ENCODE measurements at regions not wholly inside any gene's neighbourhood (a gene's known extent, or its start where the extent isn't known, plus 50 kb on each side); places are given as distances from the start of the nearest gene placed in this dataset.

DNA sequence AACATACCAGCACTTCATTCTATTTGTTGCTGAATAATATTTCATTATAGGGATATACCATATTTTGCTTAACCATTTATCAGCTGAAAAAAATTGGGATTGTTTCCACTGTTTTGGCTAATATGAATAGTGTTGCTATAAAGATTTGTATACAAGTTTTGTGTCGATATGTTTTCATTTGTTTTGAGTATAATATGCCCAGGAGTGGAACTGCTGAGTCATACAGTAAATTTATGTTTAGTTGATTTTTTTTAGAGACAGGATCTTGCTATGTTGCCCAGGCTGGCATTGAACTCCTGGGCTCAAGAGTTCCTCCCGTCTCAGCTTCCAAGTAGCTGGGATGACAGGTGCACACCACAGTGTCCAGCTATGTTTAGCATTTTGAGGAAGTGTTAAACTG, 131.5 kb upstream of the TMCC3 start:
- DNase-seq (ENCODE audit: low spot score) = no peak

DNA sequence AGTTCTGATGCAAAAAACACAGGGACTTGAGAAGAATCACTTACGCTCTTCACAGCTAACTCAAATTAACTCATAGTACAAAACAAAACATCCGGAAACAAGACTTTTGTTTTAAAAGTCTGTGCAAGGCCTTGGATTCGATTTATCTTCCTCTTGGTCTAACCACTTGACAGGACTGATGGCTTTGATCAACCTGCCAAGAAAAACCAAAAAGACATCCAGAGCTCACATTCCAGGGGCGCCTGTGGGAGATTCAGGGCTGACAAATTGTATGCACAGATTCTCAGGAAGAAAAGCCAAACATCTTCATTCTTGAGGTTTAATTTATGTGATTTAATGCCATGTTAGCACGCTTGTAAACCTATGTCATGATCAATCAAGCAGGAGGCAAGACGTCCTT, 129.1 kb upstream of the TMCC3 start:
- DNase-seq (ENCODE audit: low spot score) = no peak

DNA sequence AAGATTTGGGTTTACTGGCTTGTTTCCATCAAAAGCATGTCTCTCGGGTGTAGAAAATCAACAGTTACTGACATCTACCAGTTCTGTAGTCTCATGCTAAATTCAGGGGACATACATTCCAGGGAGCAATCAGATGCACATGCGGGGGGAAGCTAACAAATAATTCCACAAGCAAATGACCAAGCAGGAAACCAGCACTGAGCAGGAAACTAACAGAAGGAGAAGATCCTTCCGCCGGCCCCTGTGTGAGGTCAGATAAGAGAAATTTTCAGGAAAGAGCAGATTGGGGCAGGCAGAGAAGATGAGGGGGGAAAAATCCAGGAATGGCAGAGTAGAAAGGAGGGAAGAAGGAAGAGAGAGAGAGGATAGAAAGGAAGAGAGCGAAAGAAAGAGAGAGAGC, 127.6 kb upstream of the TMCC3 start:
- DNase-seq (ENCODE audit: low spot score) = no peak

DNA sequence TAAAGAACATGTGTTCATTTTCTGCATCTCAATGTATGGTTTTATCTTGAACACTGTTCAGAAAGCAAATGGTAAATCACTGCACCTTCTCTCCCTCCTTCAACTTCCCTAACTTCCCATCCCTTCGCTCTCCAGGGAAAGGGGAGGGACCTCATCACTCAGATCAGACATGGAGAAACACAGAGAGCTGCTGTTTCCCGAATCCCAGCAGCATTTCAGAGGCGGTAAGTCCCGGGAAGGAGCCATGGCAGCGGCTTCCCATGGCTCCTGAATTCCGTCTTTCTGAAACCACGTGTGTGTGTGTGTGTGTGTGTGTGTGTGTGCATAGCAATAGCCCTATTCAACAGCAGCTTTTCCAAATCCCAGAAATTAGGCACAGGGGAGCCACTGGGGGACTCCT, 125.4 kb upstream of the TMCC3 start:
- DNase-seq (ENCODE audit: low spot score) = no peak

DNA sequence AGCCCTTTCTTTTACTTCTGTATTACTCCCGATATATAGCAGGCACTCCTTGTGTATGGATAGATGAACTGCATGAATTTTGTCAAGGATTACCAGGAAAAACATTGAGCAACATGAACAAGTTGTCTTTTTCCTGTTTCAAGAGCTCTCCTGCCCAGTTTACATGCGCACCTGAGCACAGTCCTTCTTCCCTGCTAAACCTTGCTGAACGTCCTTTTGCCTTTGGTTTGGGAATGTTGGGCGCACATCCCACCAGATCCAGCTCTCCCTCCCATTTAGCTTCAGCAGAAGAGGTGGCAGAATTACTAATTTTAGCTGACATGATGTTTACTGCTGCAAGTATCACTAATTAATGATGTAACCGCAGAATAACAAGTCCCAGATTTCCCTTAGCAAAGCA, 121.4 kb upstream of the TMCC3 start:
- DNase-seq (ENCODE audit: low spot score) = no peak

DNA sequence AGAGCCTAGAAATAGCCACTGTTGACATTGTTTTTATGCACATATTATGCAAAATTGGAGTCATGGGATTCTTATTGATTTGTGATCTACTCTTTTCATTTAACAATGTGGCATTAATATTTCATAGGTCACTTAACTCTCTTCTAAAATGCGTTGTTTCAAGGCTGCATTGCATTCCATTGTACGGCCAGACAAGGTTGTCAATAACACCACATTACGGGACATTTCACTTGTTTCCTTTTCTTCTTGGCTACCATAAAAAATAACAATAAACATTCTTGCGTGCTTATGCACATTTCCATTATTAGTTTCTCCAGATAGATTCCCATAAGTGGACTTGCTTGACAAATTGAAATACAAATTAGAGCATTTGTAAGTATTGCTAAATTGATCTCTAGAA, 120.8 kb upstream of the TMCC3 start:
- no peak for DNase-seq (ENCODE audit: low spot score)

DNA sequence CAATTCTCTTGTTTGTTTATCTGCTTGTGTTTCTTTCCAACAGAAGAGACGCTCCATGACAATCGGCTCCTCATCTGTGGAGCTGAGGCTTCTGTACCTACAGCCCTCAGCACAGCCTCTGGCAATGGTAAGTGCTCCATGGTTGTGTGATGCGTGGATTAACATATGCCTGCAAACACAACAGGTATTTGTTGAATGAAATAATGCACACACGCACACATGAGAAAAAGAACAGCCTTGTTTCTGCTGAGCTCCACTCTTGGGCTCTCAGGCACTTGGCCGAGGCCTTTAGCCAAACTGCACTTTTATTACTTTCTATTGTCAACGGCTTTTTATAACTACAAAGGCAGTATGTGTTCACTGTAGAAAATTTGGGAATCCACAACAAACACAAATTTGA, 120.4 kb upstream of the TMCC3 start:
- no peak for DNase-seq (ENCODE audit: low spot score)

DNA sequence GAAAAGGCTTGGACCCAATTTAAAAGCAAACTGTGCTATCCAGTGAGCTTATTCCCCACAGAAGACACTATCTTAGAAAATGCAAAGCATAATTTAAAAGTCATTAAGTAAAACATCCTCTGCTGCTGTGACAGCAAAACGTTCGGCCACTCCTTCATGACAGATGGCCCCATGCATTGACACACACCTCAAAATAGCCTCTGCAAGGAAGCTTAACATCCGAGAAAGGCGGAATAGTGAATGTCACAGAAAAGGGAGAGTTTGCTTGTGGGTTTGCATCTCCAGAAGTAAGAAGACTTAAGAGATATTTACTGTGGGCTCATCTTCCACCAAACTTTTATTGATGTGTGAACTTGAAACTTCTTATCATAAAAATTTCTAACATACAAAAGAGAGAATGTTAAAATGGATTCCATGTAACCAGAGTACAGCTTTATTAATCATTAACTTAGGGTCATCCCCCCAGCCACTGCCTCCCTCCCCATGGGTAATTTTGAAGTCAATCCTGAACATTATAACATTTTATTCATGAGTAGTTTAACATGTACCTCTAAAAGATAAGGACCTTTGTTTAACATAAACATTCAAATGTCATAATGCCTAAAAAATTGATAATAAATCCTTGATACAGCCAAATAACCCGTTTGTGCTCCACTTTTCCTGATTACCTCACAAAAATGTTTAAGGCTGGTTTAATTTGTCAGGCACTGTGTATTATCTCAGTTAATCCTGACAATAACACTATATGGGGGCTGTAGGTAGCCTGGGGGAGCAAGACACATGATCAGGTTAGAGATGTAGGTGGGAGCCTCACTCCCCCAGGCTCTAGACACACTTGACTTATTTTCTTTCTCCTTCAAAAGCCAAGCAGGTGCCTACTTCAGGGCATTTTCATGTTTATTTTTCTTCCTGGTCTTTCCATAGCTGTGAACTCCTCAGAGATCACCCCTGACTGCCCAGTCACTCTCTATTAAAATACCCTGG, 119.7 kb upstream of the TMCC3 start:
- no peak for DNase-seq (ENCODE audit: low spot score)

DNA sequence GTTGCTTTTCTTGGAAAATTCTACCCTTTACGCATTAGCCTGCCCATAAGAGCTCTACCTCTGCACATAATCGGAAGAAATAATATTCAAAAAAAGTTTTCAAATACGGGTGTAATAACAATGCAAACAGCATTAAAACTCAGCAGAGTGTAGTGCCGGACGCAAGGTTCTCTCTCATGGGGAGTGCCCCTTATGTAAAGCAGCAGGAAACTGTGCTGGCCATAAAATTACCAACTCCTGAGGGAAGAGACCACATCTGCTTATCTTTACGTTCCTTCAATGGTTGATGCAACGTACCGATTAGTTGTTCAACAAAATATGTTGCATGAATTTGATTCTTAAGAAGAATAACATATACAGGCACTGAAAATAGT, 118.7 kb upstream of the TMCC3 start:
- DNase-seq (ENCODE audit: low spot score) = no peak

DNA sequence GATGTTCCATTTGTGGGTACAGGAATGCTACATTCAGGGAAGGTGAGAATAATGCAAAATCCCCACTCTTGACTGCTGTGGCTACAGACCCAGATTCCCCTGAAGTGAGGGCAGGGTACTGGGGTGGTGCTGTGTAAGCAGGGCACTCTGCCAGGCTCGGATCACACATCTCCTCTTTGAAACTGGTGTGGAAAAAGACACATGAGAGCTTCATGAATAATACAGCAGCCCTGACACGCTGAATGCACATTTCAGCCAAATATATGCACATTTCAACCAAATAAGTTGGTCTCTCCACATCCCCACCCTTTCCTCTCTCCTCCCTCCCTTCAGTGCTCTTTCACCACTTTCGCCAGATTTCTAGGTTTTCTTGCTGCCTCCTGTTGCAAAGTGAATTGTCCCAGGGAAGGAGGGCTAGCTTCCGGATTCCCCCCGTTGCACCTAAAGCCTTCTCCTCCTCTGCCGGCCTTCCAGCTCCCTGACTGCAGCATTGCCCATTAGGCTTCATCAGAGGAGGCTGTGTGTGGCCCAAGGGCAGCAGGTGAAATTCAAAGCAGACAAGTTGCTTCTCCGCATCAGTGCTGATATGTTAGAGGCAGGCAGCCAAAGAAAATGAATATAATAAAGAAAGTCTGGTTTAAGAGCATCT, 118.2 kb upstream of the TMCC3 start:
- no peak for DNase-seq (ENCODE audit: low spot score)

DNA sequence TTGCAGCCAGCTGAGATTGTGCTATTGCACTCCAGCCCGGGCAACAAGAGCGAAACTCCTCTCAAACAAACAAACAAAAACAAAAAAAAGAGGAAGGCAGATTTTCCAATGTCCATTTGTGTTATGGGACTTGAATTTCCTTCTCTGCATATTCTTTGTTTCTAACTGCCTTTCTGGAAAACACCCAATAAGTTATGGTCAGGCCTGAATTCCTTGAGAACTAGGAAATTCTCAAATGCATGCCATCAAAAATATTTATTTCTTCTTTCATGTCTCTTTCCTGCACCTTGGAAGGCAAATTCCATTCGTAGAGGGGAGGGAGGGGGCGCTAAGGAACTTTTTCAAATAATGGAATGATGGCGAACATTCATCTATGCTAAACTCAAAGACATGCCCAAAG, 117.6 kb upstream of the TMCC3 start:
- DNase-seq (ENCODE audit: low spot score) = no peak

DNA sequence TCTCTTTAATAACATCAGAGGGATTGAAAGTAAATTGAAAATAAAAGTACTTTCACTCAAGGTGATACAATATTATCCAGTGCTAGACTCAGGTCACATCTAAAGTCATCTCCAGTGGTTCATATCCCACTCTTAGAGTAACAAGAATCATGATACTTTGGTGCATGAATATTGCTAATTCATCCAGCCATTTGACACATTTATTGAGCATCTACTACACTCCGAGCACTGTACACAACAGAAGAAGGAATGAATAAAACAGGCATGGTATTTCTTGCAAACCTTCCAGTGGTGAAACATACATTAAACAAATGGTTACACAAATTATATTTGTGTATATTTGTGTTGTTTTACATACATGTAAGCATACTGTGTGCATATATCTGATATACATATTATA, 116.0 kb upstream of the TMCC3 start:
- DNase-seq (ENCODE audit: low spot score) = no peak

DNA sequence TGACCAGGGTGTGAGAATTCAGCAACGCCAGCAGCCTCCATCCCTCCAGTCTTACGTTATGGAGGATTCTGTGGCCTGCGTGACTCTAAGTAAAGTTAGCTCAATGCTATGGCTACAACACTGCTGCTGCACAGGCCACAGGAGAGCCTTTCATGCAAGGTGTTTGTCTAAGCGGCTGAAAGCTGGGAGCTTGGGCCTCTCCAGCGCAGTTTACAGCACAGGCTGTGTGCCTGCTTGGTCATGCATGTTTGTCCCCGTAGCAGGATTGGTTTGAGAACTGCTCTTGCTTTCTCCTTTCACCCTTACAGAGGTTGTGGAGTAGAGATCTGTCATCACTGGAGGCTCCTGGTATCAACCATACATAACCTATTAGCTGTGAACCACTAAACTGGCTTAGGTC, 113.1 kb upstream of the TMCC3 start:
- no peak for DNase-seq (ENCODE audit: low spot score)

DNA sequence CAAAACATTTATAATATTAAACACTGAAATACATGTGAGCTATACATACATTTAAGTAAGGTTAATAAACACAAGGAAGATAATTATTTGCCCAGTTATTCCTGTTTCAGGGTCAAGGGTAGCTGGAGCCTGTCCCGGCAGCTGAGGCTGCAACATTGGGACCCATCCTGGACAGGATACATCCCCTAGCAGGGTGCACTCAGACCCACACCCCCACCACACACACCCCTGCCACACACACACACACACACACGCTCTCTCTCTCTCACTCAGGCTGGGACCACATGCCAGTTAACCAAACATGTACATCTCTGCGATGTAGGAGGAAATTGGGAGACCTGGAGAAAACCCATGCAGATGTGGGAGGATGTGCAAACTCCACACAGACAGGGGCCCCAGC, 112.6 kb upstream of the TMCC3 start:
- DNase-seq (ENCODE audit: low spot score) = no peak

DNA sequence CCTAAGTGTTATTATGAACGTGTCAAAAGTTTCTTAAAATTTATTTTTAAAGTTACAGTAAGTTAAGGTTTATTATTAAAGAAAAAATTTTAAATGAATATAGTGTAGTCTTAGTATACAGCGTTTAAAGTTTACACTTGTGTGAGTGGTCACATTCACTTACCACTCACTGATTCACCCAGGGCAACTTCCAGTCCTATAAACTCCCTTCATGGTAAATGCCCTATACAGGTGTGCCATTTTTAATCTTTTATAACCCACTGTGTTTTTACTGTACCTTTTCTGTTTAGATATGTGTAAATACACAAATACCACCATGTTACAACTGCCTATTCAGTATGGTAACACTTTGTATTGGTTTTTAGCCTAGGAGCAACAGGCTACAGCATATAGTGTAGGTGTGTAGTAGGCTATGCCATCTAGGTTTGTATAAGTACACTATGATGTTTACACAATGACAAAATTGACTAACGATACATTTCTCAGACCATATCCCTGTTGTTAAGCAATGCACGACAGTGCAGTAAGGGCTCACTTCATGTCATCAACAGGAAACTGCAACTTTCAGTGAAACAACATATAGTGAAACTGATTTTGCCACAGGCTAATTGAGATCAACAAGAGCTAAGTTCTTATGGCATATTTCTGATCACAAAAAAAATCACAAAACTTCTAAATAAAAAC, 112.0 kb upstream of the TMCC3 start:
- no peak for DNase-seq (ENCODE audit: low spot score)

DNA sequence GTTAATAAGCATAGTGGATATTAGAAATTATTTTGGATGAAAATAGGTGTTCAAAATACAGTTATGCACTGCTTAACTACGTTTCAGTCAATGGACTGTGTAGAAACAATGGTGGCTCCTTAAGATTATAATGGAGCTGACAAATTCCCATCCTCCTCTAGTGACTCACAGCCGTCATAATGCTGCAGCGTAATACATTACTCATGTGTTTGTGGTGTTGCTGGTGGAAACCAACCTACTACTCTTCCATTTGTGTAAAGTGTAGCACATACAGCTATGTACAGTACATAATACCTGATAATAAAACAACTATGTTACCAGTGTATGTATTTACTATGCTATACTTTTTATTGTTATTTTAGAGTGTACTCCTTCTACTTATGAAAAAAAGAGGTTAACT, 111.2 kb upstream of the TMCC3 start:
- DNase-seq (ENCODE audit: low spot score) = no peak

DNA sequence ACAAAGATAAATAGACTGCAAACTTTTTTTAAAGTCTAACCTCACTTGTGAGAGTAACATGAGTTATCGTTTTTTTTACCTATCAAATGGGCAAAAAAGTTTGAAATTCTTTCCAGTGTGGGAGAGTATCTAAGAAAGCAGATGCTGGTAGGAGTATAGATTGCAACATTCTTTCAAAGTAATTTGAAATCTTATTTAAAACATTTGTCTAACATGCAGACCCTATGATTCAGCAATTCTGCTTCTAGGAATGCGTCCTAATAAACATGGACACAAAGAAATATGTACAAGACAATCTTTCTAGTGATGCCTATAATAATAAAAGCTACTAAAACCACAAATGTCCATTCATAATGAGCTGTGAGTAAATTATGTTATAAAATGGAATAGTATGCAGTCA, 110.4 kb upstream of the TMCC3 start:
- no peak for DNase-seq (ENCODE audit: low spot score)

DNA sequence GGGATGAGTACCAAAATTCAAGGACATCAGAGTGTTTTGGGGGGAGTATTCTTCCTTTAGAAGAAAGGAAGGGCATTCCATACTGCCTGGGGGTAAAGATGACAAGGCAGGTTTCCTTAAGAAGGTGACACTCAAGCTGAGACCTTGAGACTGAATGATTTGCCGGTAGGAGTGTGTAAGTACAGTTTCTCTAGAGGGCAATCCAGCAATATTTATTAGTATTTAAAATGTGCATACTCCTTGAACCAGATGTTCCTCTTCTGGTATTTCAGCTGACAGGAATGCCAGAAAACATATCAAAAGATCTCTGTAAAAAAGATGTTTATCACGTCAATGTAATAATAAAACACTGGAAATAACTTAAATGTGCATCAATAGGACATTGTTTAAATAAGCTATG, 106.4 kb upstream of the TMCC3 start:
- no peak for DNase-seq (ENCODE audit: low spot score)

DNA sequence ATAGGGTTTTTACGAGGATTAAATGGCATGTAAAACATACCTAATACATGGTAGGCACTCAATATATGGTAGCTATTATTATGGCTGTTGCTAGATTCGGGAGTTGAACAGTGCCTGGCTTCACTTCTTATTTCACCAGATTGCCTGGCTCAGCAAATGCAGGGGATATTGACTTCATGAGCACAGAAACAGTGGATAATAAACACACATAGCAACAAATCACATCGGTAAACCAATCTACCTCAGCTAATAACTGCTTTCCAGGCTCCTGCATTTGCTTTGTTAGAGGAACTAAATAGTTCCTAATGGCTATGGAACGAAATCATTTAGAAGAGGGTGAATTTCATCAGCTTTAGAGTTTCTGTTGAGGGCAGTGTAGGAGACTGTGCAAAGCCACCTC, 105.2 kb upstream of the TMCC3 start:
- DNase-seq (ENCODE audit: low spot score) = no peak

DNA sequence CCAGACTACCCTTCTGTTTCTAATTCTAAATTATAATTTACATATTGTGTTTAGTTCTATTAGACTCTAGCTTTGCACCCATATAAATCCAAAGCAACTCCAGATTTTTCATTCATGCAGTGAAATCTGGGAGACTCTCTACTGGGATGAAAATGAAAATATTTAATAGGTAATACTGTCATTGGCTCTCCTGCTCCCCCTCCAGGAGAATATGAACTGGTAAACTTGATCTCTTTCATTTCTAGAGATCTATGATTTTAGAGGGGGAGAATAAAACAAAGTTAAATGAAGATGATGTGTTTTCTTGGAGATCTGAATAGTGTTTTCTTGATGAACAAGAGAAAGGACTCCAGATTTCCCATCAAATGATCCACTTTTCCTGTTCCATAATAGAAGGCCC, 104.3 kb upstream of the TMCC3 start:
- no peak for DNase-seq (ENCODE audit: low spot score)

DNA sequence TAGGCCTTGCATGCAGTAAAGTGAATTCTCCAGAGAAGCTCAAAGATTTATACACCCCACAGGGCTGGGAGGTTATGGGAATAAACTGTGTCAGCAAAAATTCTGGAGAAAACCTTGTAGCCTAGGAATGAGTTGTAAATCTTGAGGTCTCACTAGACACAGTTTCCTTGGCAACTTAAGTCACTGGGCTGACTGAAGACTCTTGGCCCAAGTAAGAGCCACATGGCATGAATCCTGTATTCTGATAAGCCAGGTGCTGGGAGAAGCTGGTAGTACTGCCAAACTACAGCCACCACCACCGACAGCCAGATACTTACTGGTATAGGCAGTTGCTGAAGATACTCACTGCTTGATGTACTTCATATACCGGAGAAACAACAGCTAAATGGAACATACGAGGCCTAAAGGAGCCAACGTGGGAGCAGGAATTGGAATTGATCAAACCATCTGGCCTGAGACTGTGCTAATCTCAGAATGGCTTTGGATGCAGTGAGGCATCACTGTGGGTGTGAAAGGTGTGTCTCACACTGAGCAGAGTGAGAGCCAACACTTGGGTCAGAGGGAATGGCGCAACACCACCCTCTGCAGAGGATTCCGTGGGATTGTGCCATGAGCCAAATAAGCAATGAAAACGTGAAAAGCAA, 102.8 kb upstream of the TMCC3 start:
- no peak for DNase-seq (ENCODE audit: low spot score)

DNA sequence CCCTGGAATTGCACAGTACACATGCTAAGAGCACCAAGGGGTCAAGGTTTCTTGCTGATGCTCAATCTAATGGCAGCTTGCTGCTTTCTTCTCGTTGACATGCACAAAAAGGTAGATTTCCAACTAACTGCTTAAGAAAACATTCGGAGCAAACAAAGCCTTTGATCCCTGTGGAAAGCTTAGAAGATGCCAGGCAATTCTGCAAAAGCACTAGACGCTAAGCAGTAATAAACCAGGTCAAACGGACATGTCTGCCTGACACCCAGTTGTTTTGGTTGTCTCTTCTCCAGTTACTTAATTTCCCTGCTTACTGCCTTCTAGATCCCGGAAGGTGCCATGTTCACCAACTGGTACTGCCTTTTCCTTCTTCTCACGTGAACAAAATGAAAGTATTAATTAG, 100.5 kb upstream of the TMCC3 start:
- no peak for DNase-seq (ENCODE audit: low spot score)

DNA sequence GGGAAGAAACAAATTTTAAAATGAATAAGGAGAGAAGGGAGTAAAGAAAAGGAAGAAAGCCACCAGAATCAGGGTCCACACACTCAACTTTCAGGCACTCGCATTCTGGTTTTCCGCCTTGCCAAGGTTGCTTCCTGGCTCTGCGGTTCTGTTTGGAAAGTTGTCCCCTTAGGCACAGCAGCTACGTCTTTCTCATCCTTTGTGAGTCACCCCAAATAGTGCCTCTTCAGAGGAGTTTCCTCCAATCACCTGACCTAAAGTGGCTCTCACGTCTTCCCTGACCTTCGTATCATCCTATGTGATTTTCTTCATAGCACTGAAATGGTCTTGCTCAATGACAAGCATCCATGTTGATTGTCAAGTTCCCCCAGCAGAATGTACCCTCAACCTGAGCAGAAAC, 99.5 kb upstream of the TMCC3 start:
- no peak for DNase-seq (ENCODE audit: low spot score)

Measured in putamen (tissue), 1 donor.